GM18867 (cell line): ENCODE measurements at regions not wholly inside any gene's neighbourhood (a gene's known extent, or its start where the extent isn't known, plus 50 kb on each side); places are given as distances from the start of the nearest gene placed in this dataset.

Experiments
- ATAC-seq: cut with Tn5 transposase; IDR thresholded peaks from one replicate; pipeline ENCODE4 v1.9.1; 2021; ENCODE audit warnings: mild to moderate bottlenecking, moderate library complexity; ENCODE audit not compliant: unreplicated experiment

- ATAC-seq, result no peak
Measured at GRCh38 chr12:97912943-97913342, 450.3 kb downstream of the RMST start.

GRCh38 chr12:97921979-97922722 lies 459.5 kb downstream of the RMST start:
- no peak for ATAC-seq

- no peak for ATAC-seq
Measured at GRCh38 chr12:97923546-97923945, 460.9 kb downstream of the RMST start.

GRCh38 chr12:97924122-97924521 lies 461.5 kb downstream of the RMST start:
- no peak for ATAC-seq

GRCh38 chr12:97927977-97928376 lies 465.4 kb downstream of the RMST start:
- ATAC-seq, result no peak

- ATAC-seq, result no peak
Measured at GRCh38 chr12:97936165-97936564, 473.6 kb downstream of the RMST start.

GRCh38 chr12:97938031-97938430 lies 475.4 kb downstream of the RMST start:
- no peak for ATAC-seq

- no peak for ATAC-seq
Measured at GRCh38 chr12:97939156-97939555, 476.6 kb downstream of the RMST start.

GRCh38 chr12:97940105-97940504 lies 477.5 kb downstream of the RMST start:
- no peak for ATAC-seq

GRCh38 chr12:97940629-97941028 lies 478.0 kb downstream of the RMST start:
- no peak for ATAC-seq

GRCh38 chr12:97941686-97942354 lies 479.2 kb downstream of the RMST start:
- no peak for ATAC-seq

- ATAC-seq, result no peak
Measured at GRCh38 chr12:97943359-97943758, 480.8 kb downstream of the RMST start.

GRCh38 chr12:97944576-97944975 lies 482.0 kb downstream of the RMST start:
- no peak for ATAC-seq

GRCh38 chr12:97946701-97947100 lies 484.1 kb downstream of the RMST start:
- no peak for ATAC-seq

GRCh38 chr12:97948591-97948990 lies 486.0 kb downstream of the RMST start:
- no peak for ATAC-seq

GRCh38 chr12:97951239-97951638 lies 488.6 kb downstream of the RMST start:
- ATAC-seq, result no peak

- ATAC-seq, result no peak
Measured at GRCh38 chr12:97951717-97952116, 489.1 kb downstream of the RMST start.

GRCh38 chr12:97957109-97957508 lies 494.5 kb downstream of the RMST start:
- ATAC-seq, result no peak

GRCh38 chr12:97960225-97960624 lies 497.6 kb downstream of the RMST start:
- no peak for ATAC-seq

GRCh38 chr12:97960741-97961608 lies 498.4 kb downstream of the RMST start:
- peak; percentile 98 for ATAC-seq

GRCh38 chr12:97967831-97968230 lies 505.2 kb downstream of the RMST start:
- no peak for ATAC-seq
